GM23338 (cell line): ENCODE measurements at regions not wholly inside any gene's neighbourhood (a gene's known extent, or its start where the extent isn't known, plus 50 kb on each side); places are given as distances from the start of the nearest gene placed in this dataset.

ENCODE experiments used
- ATAC-seq: fragments of 200-7000 bp; cut with Tn5 transposase; 3 replicates; pipeline ENCODE4 v1.9.1; 2020
- DNase-seq: peaks from one replicate; pipeline ENCODE4 v3.0.0-alpha.2; 2015; ENCODE audit warnings: low spot score
- H2AFZ ChIP-seq: fragments of 200-600 bp; sonication (generic); 2 replicates; pipeline ENCODE4 v1.8.0; 2016; ENCODE audit warnings: antibody characterized with exemption, mild to moderate bottlenecking, moderate library complexity
- H3F3A ChIP-seq: fragments of 200-600 bp; sonication (generic); replicated peaks from 2 replicates; pipeline ENCODE4 v1.8.0; 2017; ENCODE audit warnings: antibody characterized with exemption, mixed run types, low read depth
- H3K27ac ChIP-seq: fragments of 200-600 bp; sonication (generic); 2 replicates; pipeline ENCODE4 v1.6.1; 2016; ENCODE audit warnings: low read depth
- H3K27me3 ChIP-seq: fragments of 200-600 bp; sonication (generic); 2 replicates; pipeline ENCODE4 v1.8.0; 2016; ENCODE audit warnings: mild to moderate bottlenecking, mixed run types, moderate library complexity; ENCODE audit not compliant: insufficient read depth
- H3K36me3 ChIP-seq: fragments of 200-600 bp; sonication (generic); 2 replicates; pipeline ENCODE4 v1.8.0; 2016; ENCODE audit warnings: mild to moderate bottlenecking; ENCODE audit not compliant: insufficient read depth
- H3K4me1 ChIP-seq: fragments of 200-600 bp; sonication (generic); 2 replicates; pipeline ENCODE4 v1.8.0; 2016; ENCODE audit warnings: mild to moderate bottlenecking, moderate library complexity; ENCODE audit not compliant: insufficient read depth
- H3K4me2 ChIP-seq: fragments of 200-600 bp; sonication (generic); 2 replicates; pipeline ENCODE4 v1.7.1; 2017; ENCODE audit warnings: mixed run types
- H3K4me3 ChIP-seq: fragments of 200-600 bp; sonication (generic); 2 replicates; pipeline ENCODE4 v1.6.1; 2016; ENCODE audit warnings: mixed run types
- H3K79me2 ChIP-seq: fragments of 200-600 bp; sonication (generic); replicated peaks from 2 replicates; pipeline ENCODE4 v1.8.0; 2017; ENCODE audit warnings: mild to moderate bottlenecking; ENCODE audit not compliant: insufficient read depth
- H3K9me2 ChIP-seq: fragments of 200-600 bp; sonication (generic); 2 replicates; pipeline ENCODE4 v1.8.0; 2017; ENCODE audit not compliant: insufficient read depth
- H4K20me1 ChIP-seq: fragments of 200-600 bp; sonication (generic); replicated peaks from 2 replicates; pipeline ENCODE4 v1.8.0; 2017; ENCODE audit warnings: mild to moderate bottlenecking; ENCODE audit not compliant: insufficient read depth
- H3K27ac Mint-ChIP-seq: 2 replicates; pipeline ENCODE4 v1.8.0; 2020; ENCODE audit warnings: inconsistent platforms, mild to moderate bottlenecking, moderate library complexity, mixed read lengths
- H3K27me3 Mint-ChIP-seq: 3 replicates; pipeline ENCODE4 v1.8.0; 2022; ENCODE audit warnings: low read depth, mild to moderate bottlenecking, moderate library complexity, mixed read lengths, inconsistent platforms; ENCODE audit not compliant: insufficient read depth, poor library complexity
- H3K36me3 Mint-ChIP-seq: 3 replicates; pipeline ENCODE4 v1.8.0; 2021; ENCODE audit warnings: low read depth, mild to moderate bottlenecking, inconsistent platforms, moderate library complexity, mixed read lengths
- H3K4me1 Mint-ChIP-seq: 3 replicates; pipeline ENCODE4 v1.8.0; 2020; ENCODE audit warnings: mild to moderate bottlenecking, inconsistent platforms, mixed read lengths
- H3K4me3 Mint-ChIP-seq: 3 replicates; pipeline ENCODE4 v1.8.0; 2021; ENCODE audit warnings: moderate library complexity, mild to moderate bottlenecking, inconsistent platforms, mixed read lengths
- H3K9me3 Mint-ChIP-seq: 3 replicates; pipeline ENCODE4 v1.8.0; 2020; ENCODE audit warnings: moderate library complexity, mild to moderate bottlenecking, inconsistent platforms, mixed read lengths
- CREB1 ChIP-seq: fragments of 250-450 bp; sonication (Bioruptor Pico); IDR thresholded peaks from 2 replicates; pipeline ENCODE4 v1.5.0; 2020; ENCODE audit warnings: low read depth, mild to moderate bottlenecking, moderate library complexity
- CTCF ChIP-seq, 2 experiments: fragments of 200-600 bp in 1 of 2; sonication (generic) in 1 of 2; conservative IDR thresholded peaks; 2 replicates each; pipeline versions ENCODE4 v1.5.1 to v1.6.1; 2016 to 2017; ENCODE audit warnings: antibody characterized with exemption in 2 of 2, low read depth in 2 of 2, mild to moderate bottlenecking in 2 of 2, moderate library complexity in 1 of 2
- EZH2 ChIP-seq: fragments of 200-600 bp; sonication (generic); IDR thresholded peaks from one replicate; pipeline ENCODE4 v1.8.0; 2017; ENCODE audit warnings: antibody characterized with exemption, mild to moderate bottlenecking, low read depth; ENCODE audit not compliant: unreplicated experiment
- JUNB ChIP-seq: IDR thresholded peaks from one replicate; pipeline ENCODE4 v1.6.1; 2016; ENCODE audit warnings: antibody characterized with exemption; ENCODE audit not compliant: unreplicated experiment
- NANOG ChIP-seq: IDR thresholded peaks from 2 replicates; pipeline ENCODE4 v1.6.1; 2016; ENCODE audit warnings: antibody characterized with exemption, borderline replicate concordance
- POLR2AphosphoS5 ChIP-seq: IDR thresholded peaks from 2 replicates; pipeline ENCODE4 v1.6.1; 2016; ENCODE audit warnings: antibody characterized with exemption, low read depth
- REST ChIP-seq: IDR thresholded peaks from one replicate; pipeline ENCODE4 v1.6.1; 2018; ENCODE audit warnings: antibody characterized with exemption; ENCODE audit not compliant: unreplicated experiment
- ZNF114 ChIP-seq: fragments of 250-450 bp; sonication (Bioruptor Pico); IDR thresholded peaks from 2 replicates; pipeline ENCODE4 v1.5.0; 2020; ENCODE audit warnings: mild to moderate bottlenecking, moderate library complexity
- ZNF331 ChIP-seq: fragments of 250-450 bp; sonication (Bioruptor Pico); IDR thresholded peaks from 2 replicates; pipeline ENCODE4 v1.5.0; 2020; ENCODE audit warnings: low read depth, mild to moderate bottlenecking, moderate library complexity
- ZNF462 ChIP-seq: fragments of 250-450 bp; sonication (Bioruptor Pico); IDR thresholded peaks from 2 replicates; pipeline ENCODE4 v1.5.0; 2020; ENCODE audit warnings: mild to moderate bottlenecking, moderate library complexity

GRCh38 chr11:42249956-42250355 is 790.5 kb upstream of the LRRC4C start:
- Mint-ChIP-seq H3K4me3 (no peak overlapping the region), H3K36me3 (peaks cover 4% of the 10 kb centered on the region; the same call in 2 of the 3 replicates), H3K9me3 (peaks cover 61% of the 10 kb centered on the region), H3K27me3 (no peaks in the 10 kb centered on the region), H3K4me1 (no peaks in the 10 kb centered on the region), H3K27ac (no peak overlapping the region)
- H3K36me3 ChIP-seq: no peaks in the 10 kb centered on the region; the same call in 1 of the 2 replicates
- no peaks in the 10 kb centered on the region for H3F3A ChIP-seq
- no peak overlapping the region for H3K4me3 ChIP-seq
- H3K27ac ChIP-seq: no peak overlapping the region
- no peak overlapping the region for H2AFZ ChIP-seq
- no peak for ATAC-seq
- no peaks in the 10 kb centered on the region for H3K27me3 ChIP-seq
- no peak for DNase-seq
- no peak overlapping the region for H3K4me2 ChIP-seq
- H4K20me1 ChIP-seq: no peaks in the 10 kb centered on the region
- H3K79me2 ChIP-seq: no peaks in the 10 kb centered on the region
- no peaks in the 10 kb centered on the region for H3K9me2 ChIP-seq
- TF ChIP-seq ZNF331 (CRISPR knock-in tag) (no peak), REST (no peak), NANOG (no peak), ZNF114 (no peak), CTCF (conservative IDR thresholded peaks at IDR 0.05; ENCODE audit: low read depth in 2 of 2) (no peak), JUNB (no peak), ZNF462 (CRISPR knock-in tag) (no peak), CREB1 (CRISPR knock-in tag) (no peak), POLR2AphosphoS5 (no peak), EZH2 (no peak)
- H3K4me1 ChIP-seq: no peaks in the 10 kb centered on the region; the same call in 1 of the 2 replicates
